Medulla oblongata (tissue), 1 donor: ENCODE measurements at regions not wholly inside any gene's neighbourhood (a gene's known extent, or its start where the extent isn't known, plus 50 kb on each side); places are given as distances from the start of the nearest gene placed in this dataset.

Experiments
- DNase-seq: peaks from one replicate; pipeline ENCODE4 v3.0.0-alpha.2; 2015; ENCODE audit errors: extremely low spot score

GRCh38 chr3:182575941-182576340 is 217.4 kb upstream of the ATP11B start:
- DNase-seq, result no peak

GRCh38 chr3:182583545-182583944 is 209.8 kb upstream of the ATP11B start:
- no peak for DNase-seq

GRCh38 chr3:182585532-182586150 is 207.7 kb upstream of the ATP11B start:
- DNase-seq, result no peak

GRCh38 chr3:182592747-182593146 is 200.6 kb upstream of the ATP11B start:
- no peak for DNase-seq

GRCh38 chr3:182596676-182597410 is 196.5 kb upstream of the ATP11B start:
- DNase-seq, result no peak

GRCh38 chr3:182597621-182598041 is 195.7 kb upstream of the ATP11B start:
- DNase-seq, result no peak

- no peak for DNase-seq
Observed at GRCh38 chr3:182601597-182601996, 191.7 kb upstream of the ATP11B start.

- DNase-seq, result no peak
Observed at GRCh38 chr3:182603501-182603900, 189.8 kb upstream of the ATP11B start.

- no peak for DNase-seq
Observed at GRCh38 chr3:182605882-182606611, 187.3 kb upstream of the ATP11B start.

GRCh38 chr3:182606905-182607504 is 186.3 kb upstream of the ATP11B start:
- no peak for DNase-seq

GRCh38 chr3:182608832-182609231 is 184.5 kb upstream of the ATP11B start:
- no peak for DNase-seq

GRCh38 chr3:182609575-182610156 is 183.6 kb upstream of the ATP11B start:
- no peak for DNase-seq

- no peak for DNase-seq
Observed at GRCh38 chr3:182612332-182612731, 181.0 kb upstream of the ATP11B start.

- peak; percentile 14 for DNase-seq
Observed at GRCh38 chr3:182617500-182617899, 175.8 kb upstream of the ATP11B start.

GRCh38 chr3:182618085-182618732 is 175.1 kb upstream of the ATP11B start:
- peak; percentile 81 for DNase-seq

- no peak for DNase-seq
Observed at GRCh38 chr3:182618981-182619591, 174.2 kb upstream of the ATP11B start.

GRCh38 chr3:182620723-182621434 is 172.4 kb upstream of the ATP11B start:
- DNase-seq, result no peak

- peak; percentile 59 for DNase-seq
Observed at GRCh38 chr3:182621435-182622240, 171.7 kb upstream of the ATP11B start.

GRCh38 chr3:182622241-182622545 is 171.1 kb upstream of the ATP11B start:
- no peak for DNase-seq
